ENCODE measurements at regions not wholly inside any gene's neighbourhood (a gene's known extent, or its start where the extent isn't known, plus 50 kb on each side); places are given as distances from the start of the nearest gene placed in this dataset.

GRCh38 chr13:94880463-94880862 lies 168.1 kb upstream of the SOX21 start:
- TF ChIP-seq CTCF (conservative IDR thresholded peaks at IDR 0.05; ENCODE audit: low read length) = no peak
- no peak for DNase-seq (ENCODE audit: low read depth)
- H3K4me3 ChIP-seq (ENCODE audit: low read length) = no peak overlapping the region

GRCh38 chr13:94878602-94879165 lies 166.3 kb upstream of the SOX21 start:
- no peak for DNase-seq (ENCODE audit: low read depth)
- TF ChIP-seq CTCF (conservative IDR thresholded peaks at IDR 0.05; ENCODE audit: low read length) = no peak
- no peak overlapping the region for H3K4me3 ChIP-seq (ENCODE audit: low read length)

GRCh38 chr13:94864474-94864873 lies 152.1 kb upstream of the SOX21 start:
- no peak for TF ChIP-seq CTCF (conservative IDR thresholded peaks at IDR 0.05; ENCODE audit: low read length)
- H3K4me3 ChIP-seq (ENCODE audit: low read length) = no peak overlapping the region
- no peak for DNase-seq (ENCODE audit: low read depth)

- H3K4me3 ChIP-seq (ENCODE audit: low read length) = peak overlapping the region; percentile 49
- TF ChIP-seq CTCF (conservative IDR thresholded peaks at IDR 0.05; ENCODE audit: low read length) = no peak
- DNase-seq (ENCODE audit: low read depth) = peak; percentile 21
These were observed 148.6 kb upstream of the SOX21 start for GRCh38 chr13:94860981-94861407.

GRCh38 chr13:94859811-94860210 lies 147.5 kb upstream of the SOX21 start:
- no peak for TF ChIP-seq CTCF (conservative IDR thresholded peaks at IDR 0.05; ENCODE audit: low read length)
- no peak for DNase-seq (ENCODE audit: low read depth)
- no peak overlapping the region for H3K4me3 ChIP-seq (ENCODE audit: low read length)

- TF ChIP-seq CTCF (conservative IDR thresholded peaks at IDR 0.05; ENCODE audit: low read length) = no peak
- DNase-seq (ENCODE audit: low read depth) = peak; percentile 47
These were observed 146.9 kb upstream of the SOX21 start for GRCh38 chr13:94859278-94859691.

GRCh38 chr13:94858856-94859255 lies 146.5 kb upstream of the SOX21 start:
- no peak for DNase-seq (ENCODE audit: low read depth)
- no peak overlapping the region for H3K4me3 ChIP-seq (ENCODE audit: low read length)
- TF ChIP-seq CTCF (conservative IDR thresholded peaks at IDR 0.05; ENCODE audit: low read length) = no peak

More at GRCh38 chr13:94859278-94859691, 146.9 kb upstream of the SOX21 start:
- H3K4me3 ChIP-seq (ENCODE audit: low read length) = no peak overlapping the region
